Sigmoid colon (tissue), 4 donors: ENCODE measurements at regions not wholly inside any gene's neighbourhood (a gene's known extent, or its start where the extent isn't known, plus 50 kb on each side); places are given as distances from the start of the nearest gene placed in this dataset.

ENCODE experiments used
- EP300 ChIP-seq, 4 donors: sonication (generic); formaldehyde crosslinking; IDR thresholded peaks; one replicate each; pipeline ENCODE4 v1.6.1; 2017; ENCODE audit warnings: antibody characterized with exemption in 4 of 4
- TF ChIP-seq, protein P1 (sequence below), 4 experiments: fragments of 450-650 bp in 3 of 4; fragments of 200-600 bp in 1 of 4; IDR thresholded peaks; one replicate each; pipeline ENCODE4 v1.5.1; 2016 to 2019; ENCODE audit warnings: antibody characterized with exemption in 4 of 4, mild to moderate bottlenecking in 3 of 4, moderate library complexity in 2 of 4

DNA sequence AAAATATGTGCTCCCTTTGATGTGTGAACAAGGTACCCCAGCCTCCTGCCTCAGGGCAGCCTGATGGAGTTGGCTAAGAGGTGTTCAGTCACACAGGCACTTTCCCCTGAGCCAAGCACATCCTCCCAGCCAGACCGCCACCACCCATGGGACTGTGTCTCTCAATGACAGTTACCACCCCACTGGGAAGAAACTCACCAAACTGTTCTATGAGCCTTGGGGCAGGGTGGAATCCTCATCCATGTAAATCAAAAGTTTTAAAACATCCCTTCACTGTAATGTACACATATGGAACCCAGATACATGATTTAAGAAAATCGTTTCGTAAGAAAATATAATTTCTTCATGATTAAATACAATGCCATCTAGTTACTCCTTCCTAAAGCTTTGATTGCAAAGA lies 138.4 kb upstream of the LSM14A start:
- no peak for TF ChIP-seq EP300 (IDR thresholded peaks at IDR 0.05)
- TF ChIP-seq, protein P1, sequence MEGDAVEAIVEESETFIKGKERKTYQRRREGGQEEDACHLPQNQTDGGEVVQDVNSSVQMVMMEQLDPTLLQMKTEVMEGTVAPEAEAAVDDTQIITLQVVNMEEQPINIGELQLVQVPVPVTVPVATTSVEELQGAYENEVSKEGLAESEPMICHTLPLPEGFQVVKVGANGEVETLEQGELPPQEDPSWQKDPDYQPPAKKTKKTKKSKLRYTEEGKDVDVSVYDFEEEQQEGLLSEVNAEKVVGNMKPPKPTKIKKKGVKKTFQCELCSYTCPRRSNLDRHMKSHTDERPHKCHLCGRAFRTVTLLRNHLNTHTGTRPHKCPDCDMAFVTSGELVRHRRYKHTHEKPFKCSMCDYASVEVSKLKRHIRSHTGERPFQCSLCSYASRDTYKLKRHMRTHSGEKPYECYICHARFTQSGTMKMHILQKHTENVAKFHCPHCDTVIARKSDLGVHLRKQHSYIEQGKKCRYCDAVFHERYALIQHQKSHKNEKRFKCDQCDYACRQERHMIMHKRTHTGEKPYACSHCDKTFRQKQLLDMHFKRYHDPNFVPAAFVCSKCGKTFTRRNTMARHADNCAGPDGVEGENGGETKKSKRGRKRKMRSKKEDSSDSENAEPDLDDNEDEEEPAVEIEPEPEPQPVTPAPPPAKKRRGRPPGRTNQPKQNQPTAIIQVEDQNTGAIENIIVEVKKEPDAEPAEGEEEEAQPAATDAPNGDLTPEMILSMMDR (IDR thresholded peaks at IDR 0.05) = no peak
